Activated CD8-positive, alpha-beta T cell treated with anti-CD3 and anti-CD28 coated beads for 36 hours (primary cell): ENCODE measurements at regions not wholly inside any gene's neighbourhood (a gene's known extent, or its start where the extent isn't known, plus 50 kb on each side); places are given as distances from the start of the nearest gene placed in this dataset.

Source experiments
- ATAC-seq: fragments of 200-7000 bp; cut with Tn5 transposase; one replicate; pipeline ENCODE4 v1.10.0; 2021; ENCODE audit warnings: mild to moderate bottlenecking, moderate library complexity
- CTCF ChIA-PET: fragments of 350-600 bp; sonication (Branson Sonifier 250); formaldehyde crosslinking; loops from one replicate; lab custom pipeline; 2021; ENCODE audit warnings: antibody characterized with exemption; lab: Charles Lee
- POLR2A ChIA-PET: fragments of 350-600 bp; sonication (Branson Sonifier 250); formaldehyde crosslinking; loops from one replicate; lab custom pipeline; 2021; ENCODE audit warnings: antibody characterized with exemption; lab: Charles Lee
- DNase-seq: peaks from one replicate; pipeline ENCODE4 v3.0.0-alpha.2; 2020
- H3K27ac Mint-ChIP-seq: one replicate; pipeline ENCODE4 v1.8.0; 2021; ENCODE audit warnings: mild to moderate bottlenecking, mixed read lengths
- H3K27me3 Mint-ChIP-seq: one replicate; pipeline ENCODE4 v1.8.0; 2021; ENCODE audit warnings: mixed read lengths
- H3K36me3 Mint-ChIP-seq: one replicate; pipeline ENCODE4 v1.8.0; 2021; ENCODE audit warnings: low read depth, mixed read lengths
- H3K4me1 Mint-ChIP-seq: one replicate; pipeline ENCODE4 v1.8.0; 2021; ENCODE audit warnings: low read depth, mixed read lengths
- H3K4me3 Mint-ChIP-seq: one replicate; pipeline ENCODE4 v1.8.0; 2021; ENCODE audit warnings: mild to moderate bottlenecking, moderate library complexity, mixed read lengths
- H3K9me3 Mint-ChIP-seq: one replicate; pipeline ENCODE4 v1.8.0; 2021; ENCODE audit warnings: mixed read lengths
- CTCF ChIP-seq: fragments of 200-600 bp; IDR thresholded peaks from one replicate; pipeline ENCODE4 v1.8.0; 2022; ENCODE audit warnings: antibody characterized with exemption, mild to moderate bottlenecking
- intact Hi-C: fragments of 100-400 bp; cut with micrococcal nuclease; formaldehyde crosslinking; loops from one replicate; pipeline ENCODE4 v1.10.0; 2022

- Mint-ChIP-seq H3K4me1 (no peaks in the 10 kb centered on the region), H3K27me3 (peaks cover 7% of the 10 kb centered on the region), H3K36me3 (no peaks in the 10 kb centered on the region), H3K4me3 (no peak overlapping the region), H3K27ac (no peak overlapping the region), H3K9me3 (no peaks in the 10 kb centered on the region)
- ATAC-seq (no peak), DNase-seq (no peak)
- TF ChIP-seq CTCF: no peak
- ChIA-PET CTCF (interaction anchor here (0.6 kb wide), 1 partner anchor 51 kb away, joined by 3 read pairs; no protein-coding TSS in a partner anchor), POLR2A (no interaction called here)
- intact Hi-C loops: no loop called here
Measured at GRCh38 chr22:49461674-49462073, 366.0 kb downstream of the BRD1 start.

GRCh38 chr22:49460592-49461281, 366.9 kb downstream of the BRD1 start:
- no peaks in the 10 kb centered on the region for H3K4me1 Mint-ChIP-seq
- H3K36me3 Mint-ChIP-seq: no peaks in the 10 kb centered on the region
- ATAC-seq: no peak
- H3K27ac Mint-ChIP-seq: no peak overlapping the region
- H3K27me3 Mint-ChIP-seq: peaks cover 7% of the 10 kb centered on the region
- H3K9me3 Mint-ChIP-seq: no peaks in the 10 kb centered on the region
- TF ChIP-seq CTCF: no peak
- POLR2A ChIA-PET: interaction anchor here (0.7 kb wide), 1 partner anchor 218 kb away, joined by 3 read pairs; no protein-coding TSS in a partner anchor
- intact Hi-C loops: no loop called here
- CTCF ChIA-PET: no interaction called here
- H3K4me3 Mint-ChIP-seq: no peak overlapping the region
- DNase-seq: no peak

- CTCF ChIA-PET: no interaction called here
- intact Hi-C loops: no loop called here
- H3K4me3 Mint-ChIP-seq: no peak overlapping the region
- TF ChIP-seq CTCF: no peak
- H3K36me3 Mint-ChIP-seq: no peaks in the 10 kb centered on the region
- POLR2A ChIA-PET: no interaction called here
- peaks cover 12% of the 10 kb centered on the region for H3K27me3 Mint-ChIP-seq
- no peak for DNase-seq
- H3K9me3 Mint-ChIP-seq: no peaks in the 10 kb centered on the region
- H3K27ac Mint-ChIP-seq: no peak overlapping the region
- no peaks in the 10 kb centered on the region for H3K4me1 Mint-ChIP-seq
- ATAC-seq: no peak
Measured at GRCh38 chr22:49460091-49460490, 367.6 kb downstream of the BRD1 start.

GRCh38 chr22:49458708-49459099, 369.0 kb downstream of the BRD1 start:
- Mint-ChIP-seq H3K4me1 (no peaks in the 10 kb centered on the region), H3K4me3 (no peak overlapping the region), H3K9me3 (no peaks in the 10 kb centered on the region), H3K27ac (no peak overlapping the region), H3K36me3 (no peaks in the 10 kb centered on the region), H3K27me3 (peaks cover 13% of the 10 kb centered on the region)
- ATAC-seq (no peak), DNase-seq (no peak)
- TF ChIP-seq CTCF: no peak
- intact Hi-C loops: no loop called here
- CTCF ChIA-PET: no interaction called here
- POLR2A ChIA-PET: no interaction called here

GRCh38 chr22:49457946-49458707, 369.5 kb downstream of the BRD1 start:
- intact Hi-C loops: no loop called here
- TF ChIP-seq CTCF: no peak
- no peak overlapping the region for H3K4me3 Mint-ChIP-seq
- ChIA-PET CTCF (no interaction called here), POLR2A (no interaction called here)
- DNase-seq (no peak), ATAC-seq (no peak)
- H3K4me1 Mint-ChIP-seq: no peaks in the 10 kb centered on the region
- H3K9me3 Mint-ChIP-seq: no peaks in the 10 kb centered on the region
- peaks cover 13% of the 10 kb centered on the region for H3K27me3 Mint-ChIP-seq
- no peaks in the 10 kb centered on the region for H3K36me3 Mint-ChIP-seq
- no peak overlapping the region for H3K27ac Mint-ChIP-seq
